OCI-LY7 (cell line): ENCODE measurements at regions not wholly inside any gene's neighbourhood (a gene's known extent, or its start where the extent isn't known, plus 50 kb on each side); places are given as distances from the start of the nearest gene placed in this dataset.

Experiments used
- CTCF ChIP-seq: fragments of 200-600 bp; sonication (generic); conservative IDR thresholded peaks from 2 replicates; pipeline ENCODE4 v1.5.1; 2014; ENCODE audit warnings: mild to moderate bottlenecking, antibody characterized with exemption, low read length, moderate library complexity, mixed read lengths
- EZH2phosphoT487 ChIP-seq: fragments of 200-600 bp; sonication (generic); IDR thresholded peaks from 2 replicates; pipeline ENCODE4 v1.6.1; 2018; ENCODE audit warnings: low read depth, borderline replicate concordance, mild to moderate bottlenecking, mixed run types, antibody characterized with exemption, low read length, moderate library complexity, mixed read lengths

- TF ChIP-seq CTCF: no peak
- TF ChIP-seq EZH2phosphoT487: no peak
Measured at GRCh38 chr11:134674974-134675373, 262.9 kb upstream of the B3GAT1 start.
